Keratinocyte (primary cell): ENCODE measurements at regions not wholly inside any gene's neighbourhood (a gene's known extent, or its start where the extent isn't known, plus 50 kb on each side); places are given as distances from the start of the nearest gene placed in this dataset.

ENCODE experiments used
- CTCF ChIP-seq, 3 experiments: IDR thresholded peaks in 1 of 3; conservative IDR thresholded peaks in 1 of 3; optimal IDR thresholded peaks in 1 of 3; 2 replicates in 2 of 3; 3 replicates in 1 of 3; pipeline versions ENCODE3 to v1.5.1; 2011; ENCODE audit warnings: low read length in 3 of 3, mild to moderate bottlenecking in 3 of 3, moderate library complexity in 2 of 3, control low read depth in 1 of 3, inconsistent platforms in 1 of 3; ENCODE audit not compliant: insufficient read depth in 2 of 3; ENCODE audit errors: extremely low read depth in 1 of 3
- EZH2 ChIP-seq: IDR thresholded peaks from one replicate; pipeline ENCODE4 v1.6.1; 2012; ENCODE audit warnings: inconsistent platforms, mild to moderate bottlenecking, low read length, moderate library complexity

GRCh38 chr2:22694856-22695255 lies 690.1 kb upstream of the KLHL29 start:
- no peak for TF ChIP-seq EZH2
- no peak for TF ChIP-seq CTCF (optimal IDR thresholded peaks at IDR 0.05 in 1 of 3, IDR thresholded peaks at IDR 0.05 in 1 of 3, conservative IDR thresholded peaks at IDR 0.05 in 1 of 3; ENCODE audit: extremely low read depth in 1 of 3, insufficient read depth in 2 of 3, low read length in 3 of 3)
